Calu3 (cell line): ENCODE measurements at regions not wholly inside any gene's neighbourhood (a gene's known extent, or its start where the extent isn't known, plus 50 kb on each side); places are given as distances from the start of the nearest gene placed in this dataset.

Source experiments
- BruUV-seq: library from RNA; stranded (reverse); fragments of 400-500 nt; replicated peaks from 2 replicates; lab custom pipeline; 2021; lab: Mats Ljungman, UMichigan
- CTCF ChIA-PET: fragments of 300-600 bp; sonication (Branson Sonifier 250); formaldehyde crosslinking; loops from one replicate; lab custom pipeline; 2022; ENCODE audit warnings: antibody characterized with exemption; lab: Charles Lee
- DNase-seq: peaks from one replicate; pipeline ENCODE4 v3.0.0; 2022
- H3K27ac Mint-ChIP-seq: one replicate; pipeline ENCODE4 v1.8.0; 2022; ENCODE audit warnings: mixed read lengths; ENCODE audit not compliant: unreplicated experiment
- H3K27me3 Mint-ChIP-seq: one replicate; pipeline ENCODE4 v1.8.0; 2022; ENCODE audit warnings: mixed read lengths; ENCODE audit not compliant: unreplicated experiment
- H3K36me3 Mint-ChIP-seq: one replicate; pipeline ENCODE4 v1.8.0; 2022; ENCODE audit warnings: mild to moderate bottlenecking, moderate library complexity, mixed read lengths; ENCODE audit not compliant: insufficient read depth, unreplicated experiment
- H3K4me1 Mint-ChIP-seq: one replicate; pipeline ENCODE4 v1.8.0; 2022; ENCODE audit warnings: mild to moderate bottlenecking, low read depth, mixed read lengths; ENCODE audit not compliant: unreplicated experiment
- H3K4me3 Mint-ChIP-seq: one replicate; pipeline ENCODE4 v1.8.0; 2022; ENCODE audit warnings: mild to moderate bottlenecking, low read depth, moderate library complexity, mixed read lengths; ENCODE audit not compliant: unreplicated experiment
- H3K9me3 Mint-ChIP-seq: one replicate; pipeline ENCODE4 v1.8.0; 2022; ENCODE audit warnings: low read depth, mixed read lengths; ENCODE audit not compliant: unreplicated experiment
- CTCF ChIP-seq: fragments of 200-600 bp; IDR thresholded peaks from one replicate; pipeline ENCODE4 v1.8.0; 2022; ENCODE audit warnings: antibody characterized with exemption; ENCODE audit not compliant: unreplicated experiment
- intact Hi-C: fragments of 100-400 bp; cut with micrococcal nuclease; formaldehyde crosslinking; loops from one replicate; pipeline ENCODE4 v1.10.0; 2022; ENCODE audit not compliant: unreplicated experiment

- no TSS peak for BruUV-seq
- intact Hi-C loops = no loop called here
- no peak overlapping the region for H3K27ac Mint-ChIP-seq
- H3K4me3 Mint-ChIP-seq = no peak overlapping the region
- no peak for DNase-seq
- no peaks in the 10 kb centered on the region for H3K27me3 Mint-ChIP-seq
- peaks cover 16% of the 10 kb centered on the region for H3K4me1 Mint-ChIP-seq
- no peaks in the 10 kb centered on the region for H3K36me3 Mint-ChIP-seq
- TF ChIP-seq CTCF = no peak
- no peaks in the 10 kb centered on the region for H3K9me3 Mint-ChIP-seq
- CTCF ChIA-PET = no interaction called here
Observed at GRCh38 chr11:112786886-112787530, 174.2 kb upstream of the NCAM1 start.

- CTCF ChIA-PET = no interaction called here
- Mint-ChIP-seq H3K27ac (no peak overlapping the region), H3K27me3 (no peaks in the 10 kb centered on the region), H3K36me3 (no peaks in the 10 kb centered on the region), H3K4me3 (no peak overlapping the region), H3K9me3 (no peaks in the 10 kb centered on the region), H3K4me1 (peaks cover 25% of the 10 kb centered on the region)
- DNase-seq = no peak
- no TSS peak for BruUV-seq
- intact Hi-C loops = no loop called here
- no peak for TF ChIP-seq CTCF
Observed at GRCh38 chr11:112789481-112789880, 171.7 kb upstream of the NCAM1 start.

- Mint-ChIP-seq H3K27ac (no peak overlapping the region), H3K4me3 (no peak overlapping the region), H3K36me3 (no peaks in the 10 kb centered on the region), H3K9me3 (no peaks in the 10 kb centered on the region), H3K27me3 (no peaks in the 10 kb centered on the region), H3K4me1 (peaks cover 17% of the 10 kb centered on the region)
- TF ChIP-seq CTCF = no peak
- BruUV-seq = no TSS peak
- intact Hi-C loops = loop anchor here (10.0 kb wide), 1 partner anchor 505 kb away; no protein-coding TSS in a partner anchor
- CTCF ChIA-PET = no interaction called here
- no peak for DNase-seq
Observed at GRCh38 chr11:112790286-112790685, 170.9 kb upstream of the NCAM1 start.

GRCh38 chr11:112792070-112792469 is 169.2 kb upstream of the NCAM1 start:
- BruUV-seq = no TSS peak
- CTCF ChIA-PET = no interaction called here
- DNase-seq = no peak

More at GRCh38 chr11:112792070-112792469, 169.2 kb upstream of the NCAM1 start:
- no peak for TF ChIP-seq CTCF
- Mint-ChIP-seq H3K36me3 (no peaks in the 10 kb centered on the region), H3K4me1 (peaks cover 9% of the 10 kb centered on the region), H3K27me3 (no peaks in the 10 kb centered on the region), H3K4me3 (no peak overlapping the region), H3K27ac (no peak overlapping the region), H3K9me3 (no peaks in the 10 kb centered on the region)
- intact Hi-C loops = loop anchor here (10.0 kb wide), 1 partner anchor 503 kb away; no protein-coding TSS in a partner anchor
